Dedifferentiated amniotic fluid mesenchymal stem cell (primary cell): ENCODE measurements at regions not wholly inside any gene's neighbourhood (a gene's known extent, or its start where the extent isn't known, plus 50 kb on each side); places are given as distances from the start of the nearest gene placed in this dataset.
"Not testable (repeated sequence)": the region's sequence is repeated elsewhere in the genome, so short reads cannot be mapped to it uniquely, and the experiment has no call there.

Experiments
- DNase-seq: peaks from one replicate; pipeline ENCODE4 v3.0.0-alpha.2; 2016; ENCODE audit errors: extremely low spot score

DNA sequence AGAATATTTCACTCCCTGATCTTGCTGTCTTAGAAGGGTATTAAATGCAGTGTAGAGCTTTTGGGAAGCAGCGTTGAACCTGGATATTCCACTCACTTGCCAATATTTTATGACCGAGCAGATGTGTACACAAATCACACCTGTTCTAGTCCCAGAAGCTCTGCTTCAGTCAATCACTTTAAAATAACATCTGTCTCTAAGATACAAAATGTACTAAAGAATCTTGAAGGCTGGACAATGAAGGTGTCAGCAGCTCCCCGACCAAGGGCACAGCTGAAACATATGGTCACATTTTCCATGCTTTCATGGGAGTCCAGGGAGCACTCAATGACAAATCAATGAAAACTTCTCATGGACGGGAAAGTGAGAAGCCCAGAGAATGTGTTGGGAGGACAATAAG lies 668.3 kb downstream of the PRIM2 start:
- DNase-seq, result not testable (repeated sequence)

DNA sequence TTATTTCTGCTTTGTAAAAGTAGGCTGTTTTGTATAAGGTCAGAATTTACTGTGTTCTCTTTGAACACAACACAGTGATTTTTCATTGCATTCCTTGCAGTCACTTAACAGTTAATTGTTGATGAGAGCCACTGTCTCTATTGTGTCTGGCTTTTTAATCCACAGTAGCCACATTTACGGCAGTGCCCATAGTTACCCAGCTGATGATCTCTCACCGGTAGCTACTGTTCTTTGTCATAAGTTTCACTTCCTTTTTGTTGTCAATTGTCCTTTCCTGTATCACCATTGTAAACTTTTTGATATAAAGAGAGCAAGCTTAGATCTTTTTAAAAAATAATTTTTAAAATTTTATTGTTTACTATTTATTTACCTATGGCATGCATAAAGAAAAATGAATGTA lies 669.2 kb downstream of the PRIM2 start:
- not testable (repeated sequence) for DNase-seq

DNA sequence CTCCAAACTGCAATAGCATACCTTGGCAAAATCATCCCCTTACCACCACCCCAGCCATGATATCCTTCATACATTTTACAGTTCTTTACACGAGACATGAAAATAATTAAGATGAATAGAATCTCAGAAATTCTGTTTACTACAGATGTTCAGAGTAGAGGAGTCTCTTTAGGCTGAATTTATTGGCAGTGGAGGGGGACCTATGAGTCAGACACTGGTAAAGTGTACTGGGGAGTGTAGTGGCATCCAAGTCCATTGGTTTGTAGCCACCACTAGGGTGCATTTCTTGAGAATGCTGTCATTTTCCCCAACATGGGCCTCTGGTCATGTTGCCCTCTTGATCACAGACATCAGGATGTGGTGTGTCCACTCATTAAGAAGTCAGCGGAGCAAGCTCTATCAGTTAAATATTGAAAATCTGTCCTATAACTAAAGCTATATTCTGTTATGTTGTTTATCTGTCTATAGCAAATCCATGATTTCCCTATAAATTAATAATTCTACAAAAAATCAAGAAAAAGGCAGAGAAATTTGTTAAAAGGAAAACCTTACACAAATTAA lies 672.2 kb downstream of the PRIM2 start:
- DNase-seq, result not testable (repeated sequence)

DNA sequence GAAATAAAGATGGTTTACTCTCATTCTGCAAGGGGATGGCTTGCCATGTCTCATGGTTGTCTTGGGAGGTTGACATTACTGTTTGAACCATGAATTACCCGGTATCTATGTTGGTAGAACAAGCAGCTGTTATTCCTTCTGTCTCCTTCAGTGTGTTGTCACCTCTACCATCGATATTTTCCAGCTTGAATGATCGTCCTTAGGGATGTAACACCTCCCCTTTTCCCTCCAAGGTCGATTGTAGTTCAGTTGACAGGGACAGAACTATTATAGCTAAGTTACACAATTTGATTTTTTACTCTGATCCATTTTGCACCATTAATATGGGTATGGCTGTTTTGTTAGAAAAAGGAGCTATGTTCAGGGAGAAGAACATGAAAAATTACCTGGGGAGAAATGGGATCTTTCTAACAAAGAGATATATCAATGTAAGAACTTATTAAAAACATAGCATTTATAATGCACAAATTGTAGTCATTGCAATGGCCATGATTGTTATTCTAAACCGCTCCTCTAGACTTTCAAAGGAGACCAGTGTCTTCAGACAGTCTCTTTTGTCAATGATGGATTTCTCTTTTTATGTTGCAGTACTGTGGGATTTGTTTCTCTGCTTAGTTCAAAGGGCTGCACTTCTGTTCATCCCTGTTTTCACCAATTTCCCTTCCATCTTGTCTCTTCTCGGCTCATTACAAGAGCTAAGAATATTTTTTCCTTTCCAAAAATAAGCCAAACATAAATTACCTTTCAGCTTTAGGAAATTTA lies 681.6 kb downstream of the PRIM2 start:
- DNase-seq, result not testable (repeated sequence)

DNA sequence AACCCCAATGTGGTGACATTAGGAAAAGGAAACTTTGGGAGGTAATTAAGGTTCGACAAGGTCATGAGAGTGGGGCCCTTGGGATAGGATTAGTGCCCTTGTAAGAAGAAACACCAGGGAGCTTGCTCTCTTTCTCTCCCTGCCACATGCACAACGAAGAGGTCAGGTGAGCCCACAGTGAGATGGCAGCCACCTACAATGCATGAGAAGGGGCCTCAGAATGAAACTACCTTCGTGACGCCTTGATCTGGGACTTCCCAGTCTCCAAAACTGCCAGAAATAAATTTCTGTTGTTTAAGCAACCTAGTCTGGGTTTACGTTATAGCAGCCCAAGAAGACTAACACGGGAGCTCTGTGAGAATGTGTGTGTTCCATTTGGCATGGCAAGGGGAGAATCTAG lies 682.8 kb downstream of the PRIM2 start:
- not testable (repeated sequence) for DNase-seq

DNA sequence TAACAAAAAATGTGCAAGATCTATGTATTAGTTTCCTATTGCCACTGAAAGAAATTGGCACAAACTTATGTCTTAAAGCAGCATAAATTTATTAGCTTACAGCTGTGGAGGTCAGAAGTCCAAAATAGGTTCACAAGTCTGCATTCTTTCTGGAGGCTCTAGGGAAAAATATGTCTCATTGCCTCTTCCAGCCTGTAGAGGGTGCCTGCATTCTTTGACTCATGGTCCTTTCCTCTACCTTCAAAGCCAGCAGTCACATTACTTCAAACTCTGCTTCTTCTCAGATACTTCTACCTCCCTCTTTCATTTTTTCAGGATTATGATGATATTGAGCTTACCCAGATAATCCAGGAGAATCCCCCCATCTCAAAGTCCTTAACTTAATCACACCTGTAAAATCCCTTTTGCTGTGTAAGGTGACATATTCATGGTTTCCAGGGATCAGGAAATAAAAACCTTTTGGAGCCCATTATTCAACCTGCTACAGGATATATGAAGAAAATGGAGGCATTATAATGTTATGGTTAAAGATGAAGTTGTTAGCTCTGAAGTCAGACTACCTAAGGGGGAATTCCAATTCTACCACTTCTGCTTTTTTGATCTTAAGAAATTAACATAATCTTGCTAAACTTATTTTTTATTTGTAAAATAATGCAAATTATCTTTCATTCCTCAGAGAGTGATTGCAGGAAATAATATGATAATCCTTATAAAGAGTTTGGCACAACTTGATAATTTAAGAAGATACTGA lies 686.2 kb downstream of the PRIM2 start:
- DNase-seq, result not testable (repeated sequence)

DNA sequence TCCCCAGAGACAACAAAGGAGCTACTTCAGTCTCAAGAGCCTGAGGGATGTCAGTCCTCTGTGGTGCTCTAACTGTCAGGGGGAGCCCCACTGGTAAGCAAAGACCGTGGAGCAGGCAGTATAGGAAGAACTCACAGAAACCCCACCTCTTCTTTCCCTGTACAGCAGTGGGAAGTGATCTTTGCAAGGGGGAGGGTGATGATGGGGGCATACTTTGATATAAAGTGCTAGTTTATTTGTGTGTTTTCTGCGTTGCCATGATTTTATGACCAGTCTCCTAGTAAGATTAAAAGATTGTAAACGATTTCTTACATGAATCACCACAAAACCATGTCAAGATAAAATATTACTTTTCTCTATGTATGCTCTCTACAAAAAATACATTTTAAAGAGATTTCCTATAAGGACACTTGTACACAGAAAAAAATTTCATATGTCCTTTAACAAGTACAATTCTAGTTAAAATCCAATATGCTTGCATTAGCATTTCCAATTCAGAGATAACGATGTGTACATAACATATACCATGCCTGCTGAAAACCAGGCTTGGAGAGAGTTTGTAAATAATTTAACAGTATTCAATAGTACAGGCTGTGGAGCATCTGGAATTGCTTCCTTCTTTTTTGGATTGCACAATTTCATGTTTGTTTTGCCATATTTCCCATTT lies 690.0 kb downstream of the PRIM2 start:
- not testable (repeated sequence) for DNase-seq

DNA sequence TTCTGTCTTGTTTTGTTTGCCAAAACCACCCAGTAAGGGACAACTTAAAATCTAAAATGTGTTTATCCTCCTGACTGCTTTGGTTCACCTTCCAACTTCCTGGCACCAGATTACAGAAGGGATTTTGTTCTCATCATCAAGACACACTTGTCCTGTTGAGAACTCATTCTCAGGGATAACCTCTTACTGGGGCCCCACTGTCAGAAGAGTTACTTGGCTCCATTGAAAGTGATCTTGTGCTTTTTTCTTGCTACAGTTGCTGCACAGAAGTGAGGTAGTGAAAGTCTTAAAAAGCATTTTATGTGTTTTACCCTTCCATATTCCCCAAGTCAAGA lies 690.5 kb downstream of the PRIM2 start:
- not testable (repeated sequence) for DNase-seq

DNA sequence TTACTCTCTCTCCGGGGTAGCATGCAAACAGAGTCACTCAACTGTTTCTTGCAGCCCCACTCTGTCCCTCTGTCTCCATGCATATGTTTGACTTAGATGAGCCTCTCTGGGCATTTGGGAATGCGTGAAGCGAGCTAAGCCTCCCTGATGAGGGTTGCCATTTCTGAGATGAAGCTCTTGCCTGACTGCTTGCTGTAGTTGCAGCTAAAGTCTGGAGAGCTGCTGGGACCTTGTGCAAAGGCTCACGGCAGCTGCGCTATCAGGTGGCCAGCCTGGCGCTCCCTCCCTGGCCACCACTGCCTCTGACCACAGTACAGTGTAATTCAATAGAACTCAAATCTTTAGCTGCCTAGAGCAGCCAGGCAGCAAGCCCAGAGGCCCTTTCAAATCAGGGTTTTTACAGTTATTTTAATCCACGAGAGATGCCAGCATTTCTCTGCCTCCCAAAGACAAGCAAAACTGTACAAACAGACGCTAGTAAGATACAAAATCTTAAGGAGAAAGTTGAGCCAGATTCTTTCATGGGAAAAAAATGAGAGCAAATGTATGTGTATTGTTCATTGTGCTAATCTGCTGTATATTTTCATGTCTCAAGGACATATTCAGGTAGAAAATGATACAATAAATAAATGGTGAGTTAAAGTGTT lies 694.6 kb downstream of the PRIM2 start:
- not testable (repeated sequence) for DNase-seq

DNA sequence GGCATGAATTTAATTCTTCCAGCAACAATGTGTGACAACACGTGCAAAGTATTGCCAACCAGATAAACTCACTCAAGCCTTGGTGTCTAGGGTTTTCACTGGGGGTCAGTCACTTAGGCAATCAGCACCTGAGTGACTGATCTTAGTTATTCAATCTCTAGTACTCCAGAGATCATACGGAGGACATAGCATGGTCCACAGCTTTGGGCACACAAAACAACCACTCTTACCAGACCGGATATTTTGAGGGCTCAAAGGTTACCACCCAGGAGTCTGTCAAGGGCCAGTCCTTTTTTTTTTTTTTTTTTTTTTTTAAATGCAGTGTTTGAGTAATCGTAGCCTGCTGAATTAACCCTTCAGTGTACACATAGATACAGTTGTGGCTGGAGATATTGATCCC lies 699.2 kb downstream of the PRIM2 start:
- not testable (repeated sequence) for DNase-seq

DNA sequence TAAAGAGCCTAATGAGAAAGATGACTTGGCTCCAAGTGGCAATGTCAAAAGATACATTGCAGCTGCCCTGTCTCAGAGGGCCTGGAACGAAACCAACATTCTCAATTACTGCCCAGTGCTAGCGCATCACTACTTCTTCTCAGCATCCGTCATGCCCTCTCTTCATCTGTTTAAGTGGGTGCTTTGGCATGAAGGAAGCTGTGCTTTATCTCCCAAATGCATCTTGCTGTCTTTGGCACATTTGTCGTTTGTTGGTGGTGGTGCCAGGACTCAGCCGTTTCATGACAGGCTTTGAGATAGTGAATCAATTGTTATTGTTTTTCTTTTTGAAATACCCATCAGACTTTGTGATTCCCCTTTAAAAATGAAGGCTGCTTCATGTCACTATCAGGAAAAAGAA lies 710.8 kb downstream of the PRIM2 start:
- DNase-seq, result not testable (repeated sequence)

DNA sequence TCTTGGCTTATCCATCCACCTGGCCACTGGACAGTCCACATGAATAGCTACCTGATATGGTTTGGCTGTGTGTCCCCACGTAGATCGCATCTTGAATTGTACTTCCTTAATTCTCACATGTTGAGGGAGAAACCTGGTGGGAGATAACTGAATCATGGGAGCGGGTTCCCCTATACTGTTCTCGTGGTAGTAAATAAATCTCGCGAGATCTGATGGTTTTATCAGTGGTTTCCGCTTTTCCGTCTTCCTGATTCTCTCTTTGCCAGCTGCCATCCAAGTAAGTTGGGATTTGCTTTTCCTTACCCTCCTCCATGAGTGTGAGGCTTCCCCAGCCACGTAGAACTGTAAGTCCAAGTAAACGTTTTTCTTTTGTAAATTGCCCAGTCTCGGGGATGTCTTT lies 720.8 kb downstream of the PRIM2 start:
- DNase-seq, result not testable (repeated sequence)

DNA sequence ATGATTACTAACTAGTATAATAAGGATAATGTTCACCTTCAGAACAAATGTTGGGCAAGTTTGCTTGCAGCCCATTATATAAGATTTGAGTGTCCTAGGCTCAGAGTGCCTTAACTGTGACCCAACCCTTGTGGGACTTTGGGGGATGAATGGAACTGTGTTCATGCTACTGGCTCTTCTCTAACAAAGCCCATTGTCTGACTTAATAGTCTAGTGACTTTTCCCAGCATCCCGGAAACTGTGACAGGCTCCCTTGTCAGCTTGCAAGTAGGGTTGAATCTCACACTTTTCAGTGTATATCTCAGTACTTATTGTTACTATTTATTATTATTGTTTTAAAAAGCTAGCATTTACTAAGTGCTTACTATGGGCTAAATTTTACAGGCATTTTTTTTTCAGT lies 729.2 kb downstream of the PRIM2 start:
- not testable (repeated sequence) for DNase-seq

DNA sequence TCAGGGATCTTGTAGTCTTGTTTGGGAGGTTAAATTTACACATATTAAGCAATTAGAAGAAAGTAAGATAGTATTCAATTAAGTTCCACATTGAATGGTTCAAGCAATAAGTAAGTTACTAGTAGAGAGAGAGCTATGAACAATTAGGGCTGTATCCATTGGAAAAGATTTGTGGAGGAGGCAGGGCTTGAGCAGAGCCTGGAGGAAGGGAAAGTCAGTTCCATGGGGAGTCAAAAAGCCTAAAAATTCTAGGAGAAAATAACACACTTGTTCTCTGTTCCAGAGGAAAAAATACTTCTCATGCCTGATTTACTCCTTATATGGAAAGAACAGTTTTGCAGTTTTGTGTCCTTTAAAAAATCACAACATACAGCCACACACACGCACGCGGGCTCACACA lies 730.0 kb downstream of the PRIM2 start:
- not testable (repeated sequence) for DNase-seq

DNA sequence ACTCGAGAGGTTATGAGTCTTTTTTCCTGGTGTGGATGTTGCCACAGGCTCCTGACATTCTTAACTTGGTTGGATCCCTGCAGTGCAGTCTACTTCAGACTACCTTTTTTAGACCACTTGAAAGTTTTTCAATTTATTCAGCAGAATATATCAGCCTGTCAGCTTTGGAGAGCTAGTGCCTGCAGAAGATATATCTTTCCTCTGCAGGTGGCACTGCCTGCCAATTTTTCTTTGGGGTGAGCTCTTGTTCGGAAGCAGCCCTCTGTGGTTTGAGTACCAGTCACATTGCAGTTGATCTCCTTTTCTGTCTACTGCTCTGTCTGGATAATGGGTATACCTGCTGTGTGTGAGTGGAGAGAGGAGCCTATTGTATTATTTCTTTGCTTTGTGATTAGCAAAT lies 730.4 kb downstream of the PRIM2 start:
- DNase-seq, result not testable (repeated sequence)

DNA sequence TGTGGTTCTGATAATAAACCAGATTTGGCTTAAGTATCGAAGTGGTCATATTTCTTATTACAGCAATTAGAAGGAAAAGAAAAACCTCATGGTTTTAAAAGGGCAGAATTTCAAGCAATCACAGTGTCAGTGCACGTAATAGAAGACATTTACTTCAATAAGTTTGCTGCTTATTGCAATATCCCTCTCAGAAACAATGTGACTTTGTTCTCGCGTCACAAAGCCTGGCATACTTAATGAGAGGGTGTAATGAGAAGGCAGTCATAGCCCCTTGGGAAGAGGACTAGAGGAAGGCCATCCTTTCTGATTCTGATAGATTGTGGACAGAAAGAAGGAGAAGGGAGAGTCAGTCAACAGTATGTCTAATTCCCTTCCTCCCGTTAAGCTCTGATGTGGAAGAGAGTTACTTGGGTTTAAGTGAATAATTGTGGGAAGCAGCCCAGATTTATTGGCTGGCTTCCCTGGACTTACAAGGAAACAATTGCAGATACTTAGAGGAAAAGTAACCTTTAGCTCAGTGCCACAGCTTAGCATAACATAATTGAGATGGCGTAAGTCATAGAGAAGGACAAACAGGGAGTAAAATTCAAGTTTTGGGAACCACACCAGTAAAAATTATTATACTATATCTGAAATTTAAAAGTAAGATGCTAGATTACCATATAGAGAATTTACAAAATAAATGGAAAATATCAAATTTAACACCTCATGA lies 738.2 kb downstream of the PRIM2 start:
- not testable (repeated sequence) for DNase-seq

DNA sequence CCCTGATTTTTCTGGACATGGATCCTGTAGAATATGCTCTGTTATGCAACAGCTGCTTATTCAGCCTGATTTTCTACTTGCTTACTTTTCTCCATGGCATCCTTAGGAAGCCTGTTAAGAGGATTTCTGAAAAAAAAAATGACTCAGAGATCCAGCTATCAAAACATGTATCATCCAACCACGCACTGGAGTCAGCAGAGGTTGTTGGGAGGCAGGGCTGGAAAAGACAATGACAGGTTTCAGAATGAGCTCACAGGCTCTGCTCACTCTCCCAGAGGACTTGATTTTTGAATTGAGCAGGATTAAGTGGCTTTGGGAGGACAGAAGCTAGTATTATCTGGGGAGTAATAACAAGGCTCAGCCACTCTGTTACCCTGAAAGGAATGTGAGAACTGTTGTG lies 742.3 kb downstream of the PRIM2 start:
- peak; percentile 19 for DNase-seq

DNA sequence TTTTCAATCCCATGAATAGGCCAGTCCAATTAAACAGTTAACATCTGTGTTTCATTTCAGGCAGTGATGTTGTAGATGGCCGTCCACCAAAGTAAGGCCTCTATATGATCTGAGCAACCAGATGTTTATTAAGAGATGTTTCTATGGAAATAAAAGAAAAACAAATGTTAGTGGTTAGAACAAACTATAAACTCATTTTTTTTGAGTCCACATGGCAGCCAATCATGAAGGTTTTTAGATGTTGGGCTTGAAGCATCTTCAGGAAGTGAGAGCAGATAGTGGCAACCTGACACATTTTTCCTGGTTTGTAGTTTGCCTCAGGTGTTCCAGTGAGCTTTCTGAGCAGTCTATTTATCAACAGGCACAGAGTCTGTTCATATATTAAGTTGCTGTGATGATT lies 746.1 kb downstream of the PRIM2 start:
- not testable (repeated sequence) for DNase-seq

DNA sequence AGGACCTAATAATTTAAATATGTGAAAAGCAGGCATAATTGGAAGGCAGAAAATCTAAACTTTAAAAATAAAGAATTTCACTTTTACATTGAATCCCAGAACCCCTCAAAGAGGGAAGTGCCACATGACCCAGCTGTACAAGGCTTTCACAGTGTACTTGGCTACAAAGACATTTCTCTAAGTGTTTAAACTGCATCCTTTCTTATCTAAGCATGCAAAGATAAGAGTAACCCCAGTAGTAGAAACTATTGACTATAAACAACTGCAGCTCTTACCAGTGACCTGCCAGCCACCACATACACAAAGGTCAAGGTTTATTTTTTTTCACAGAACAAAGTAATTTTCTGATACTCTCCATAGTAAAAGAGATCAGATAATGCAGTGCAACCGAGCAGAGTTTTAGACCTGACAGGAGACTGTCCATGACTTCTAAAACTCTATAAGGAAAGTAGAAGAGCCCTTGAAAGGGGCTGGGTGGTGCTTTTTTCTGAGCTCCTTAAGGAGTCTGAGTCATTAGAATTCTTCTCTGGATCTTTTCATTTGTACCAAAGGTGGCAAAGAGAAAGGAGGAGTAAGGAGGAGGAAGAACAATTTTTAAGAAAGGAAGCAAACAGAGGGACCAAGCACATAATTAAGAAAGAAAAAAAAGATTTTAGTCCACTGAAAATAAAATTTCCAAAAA lies 750.6 kb downstream of the PRIM2 start:
- DNase-seq, result not testable (repeated sequence)

DNA sequence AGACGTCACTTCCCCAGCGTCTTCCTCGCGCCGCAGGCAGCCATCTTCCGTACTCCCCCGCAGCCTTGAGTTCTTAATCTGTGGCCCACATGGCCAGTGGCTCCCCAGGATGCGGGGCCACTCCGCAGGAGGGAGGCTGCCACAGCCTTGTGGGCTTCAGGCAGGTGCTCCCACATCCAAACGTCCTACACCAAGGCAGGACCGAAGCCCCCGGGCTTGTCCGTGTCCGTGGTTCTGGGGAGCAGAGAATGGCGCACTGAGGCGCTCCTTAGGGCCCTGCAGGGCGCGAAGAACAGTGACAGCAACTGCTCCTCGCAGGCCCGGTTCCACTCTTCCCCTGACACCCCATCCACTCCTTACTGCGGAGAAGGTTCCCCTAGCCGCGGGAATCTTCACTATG lies 755.8 kb downstream of the PRIM2 start:
- no peak for DNase-seq

DNA sequence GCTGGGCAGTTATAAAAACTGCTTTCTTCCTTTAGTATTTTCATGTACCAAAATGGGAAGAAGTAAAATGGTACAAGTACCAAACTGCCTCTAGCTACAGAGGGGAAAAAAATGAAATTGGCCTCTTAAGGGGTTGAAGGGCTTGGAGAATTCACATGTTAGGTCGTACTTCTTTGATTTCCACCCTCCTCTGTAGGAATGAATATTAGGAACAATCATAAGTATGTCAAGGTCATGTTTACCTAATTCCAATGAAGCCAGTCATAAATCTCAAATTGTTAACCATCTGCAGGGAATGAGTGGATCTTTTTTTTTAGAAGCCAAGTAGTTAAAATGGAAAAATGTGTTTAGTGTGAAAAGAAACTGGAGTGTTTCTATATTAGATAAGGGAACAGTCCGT lies 772.6 kb downstream of the PRIM2 start:
- DNase-seq, result not testable (repeated sequence)
